Neural progenitor cell (in vitro differentiated cells): ENCODE measurements at regions not wholly inside any gene's neighbourhood (a gene's known extent, or its start where the extent isn't known, plus 50 kb on each side); places are given as distances from the start of the nearest gene placed in this dataset.
"Not testable (repeated sequence)": the region's sequence is repeated elsewhere in the genome, so short reads cannot be mapped to it uniquely, and the experiment has no call there.

Experiments
- DNase-seq: peaks from one replicate; pipeline ENCODE4 v3.0.0-alpha.2; 2016; ENCODE audit warnings: low spot score
- H2AFZ ChIP-seq: fragments of 200-600 bp; sonication (generic); replicated peaks from 2 replicates; pipeline ENCODE4 v1.6.1; 2016; ENCODE audit warnings: antibody characterized with exemption
- H3F3A ChIP-seq: fragments of 200-600 bp; sonication (generic); 2 replicates; pipeline ENCODE4 v1.6.1; 2016; ENCODE audit warnings: antibody characterized with exemption, low read depth
- H3K27ac ChIP-seq: fragments of 200-600 bp; sonication (generic); 2 replicates; pipeline ENCODE4 v1.5.1; 2016; ENCODE audit warnings: mild to moderate bottlenecking
- H3K27me3 ChIP-seq: fragments of 200-600 bp; sonication (generic); 2 replicates; pipeline ENCODE4 v1.6.1; 2016; ENCODE audit warnings: mild to moderate bottlenecking, moderate library complexity
- H3K36me3 ChIP-seq: fragments of 200-600 bp; sonication (generic); 2 replicates; pipeline ENCODE4 v1.5.1; 2016
- H3K4me1 ChIP-seq: fragments of 200-600 bp; sonication (generic); 2 replicates; pipeline ENCODE4 v1.6.1; 2016; ENCODE audit warnings: mixed run types
- H3K4me2 ChIP-seq: fragments of 200-600 bp; sonication (generic); 2 replicates; pipeline ENCODE4 v1.6.1; 2016
- H3K4me3 ChIP-seq: fragments of 200-600 bp; sonication (generic); 2 replicates; pipeline ENCODE4 v1.5.1; 2016
- H3K79me2 ChIP-seq: fragments of 200-600 bp; sonication (generic); 2 replicates; pipeline ENCODE4 v1.6.1; 2016; ENCODE audit warnings: low read depth
- H3K9ac ChIP-seq: fragments of 200-600 bp; sonication (generic); 2 replicates; pipeline ENCODE4 v1.6.1; 2016
- H3K9me3 ChIP-seq: fragments of 200-600 bp; sonication (generic); 2 replicates; pipeline ENCODE4 v1.5.1; 2016; ENCODE audit warnings: low read depth
- H4K20me1 ChIP-seq: fragments of 200-600 bp; sonication (generic); 2 replicates; pipeline ENCODE4 v1.6.1; 2016; ENCODE audit warnings: low read depth
- H3K27ac Mint-ChIP-seq: 3 replicates; pipeline ENCODE4 v1.8.0; 2021; ENCODE audit warnings: mixed read lengths
- H3K27me3 Mint-ChIP-seq: 2 replicates; pipeline ENCODE4 v1.8.0; 2022; ENCODE audit warnings: low read depth, mild to moderate bottlenecking, inconsistent platforms, moderate library complexity, mixed read lengths; ENCODE audit not compliant: insufficient read depth
- H3K36me3 Mint-ChIP-seq: 3 replicates; pipeline ENCODE4 v1.8.0; 2021; ENCODE audit warnings: mixed read lengths
- H3K4me1 Mint-ChIP-seq: 3 replicates; pipeline ENCODE4 v1.8.0; 2021; ENCODE audit warnings: mixed read lengths
- H3K4me3 Mint-ChIP-seq: 3 replicates; pipeline ENCODE4 v1.8.0; 2021; ENCODE audit warnings: mild to moderate bottlenecking, moderate library complexity, mixed read lengths
- H3K9me3 Mint-ChIP-seq: 3 replicates; pipeline ENCODE4 v1.8.0; 2020; ENCODE audit warnings: mixed read lengths
- CTCF ChIP-seq: fragments of 200-600 bp; sonication (generic); IDR thresholded peaks from 2 replicates; pipeline ENCODE4 v1.5.1; 2017; ENCODE audit warnings: antibody characterized with exemption, mild to moderate bottlenecking
- EZH2 ChIP-seq: fragments of 200-600 bp; sonication (generic); IDR thresholded peaks from 2 replicates; pipeline ENCODE4 v1.6.1; 2017; ENCODE audit warnings: antibody characterized with exemption, mild to moderate bottlenecking, moderate library complexity
- EZH2phosphoT487 ChIP-seq: fragments of 200-600 bp; sonication (generic); IDR thresholded peaks from 2 replicates; pipeline ENCODE4 v1.6.1; 2017; ENCODE audit warnings: antibody characterized with exemption

GRCh38 chr2:83967854-83968253 is 491.2 kb downstream of the SUCLG1 start:
- H3K4me1 Mint-ChIP-seq = no peaks in the 10 kb centered on the region
- Histone ChIP-seq H3K36me3 (no peaks in the 10 kb centered on the region), H3F3A (no peaks in the 10 kb centered on the region), H3K27ac (no peak overlapping the region), H3K79me2 (no peaks in the 10 kb centered on the region), H3K9me3 (no peaks in the 10 kb centered on the region), H4K20me1 (no peaks in the 10 kb centered on the region), H3K9ac (no peak overlapping the region), H3K4me2 (no peak overlapping the region), H3K27me3 (no peaks in the 10 kb centered on the region), H3K4me1 (no peaks in the 10 kb centered on the region), H3K4me3 (no peak overlapping the region), H2AFZ (no peak overlapping the region)
- H3K9me3 Mint-ChIP-seq = no peaks in the 10 kb centered on the region
- no peak overlapping the region for H3K4me3 Mint-ChIP-seq
- no peak overlapping the region for H3K27ac Mint-ChIP-seq
- DNase-seq = peak; percentile 18
- H3K36me3 Mint-ChIP-seq = no peaks in the 10 kb centered on the region
- H3K27me3 Mint-ChIP-seq = no peaks in the 10 kb centered on the region
- no peak for TF ChIP-seq EZH2
- peak; percentile 48 for TF ChIP-seq CTCF

- not testable (repeated sequence) for H4K20me1 ChIP-seq, H3K27me3 Mint-ChIP-seq, DNase-seq, H2AFZ ChIP-seq, H3K36me3 ChIP-seq, H3K36me3 Mint-ChIP-seq, H3K9me3 ChIP-seq, H3K4me1 Mint-ChIP-seq, H3K27me3 ChIP-seq, H3K27ac Mint-ChIP-seq, H3K9ac ChIP-seq, H3F3A ChIP-seq, H3K4me3 ChIP-seq, H3K27ac ChIP-seq, H3K79me2 ChIP-seq, H3K9me3 Mint-ChIP-seq, H3K4me1 ChIP-seq, H3K4me2 ChIP-seq, H3K4me3 Mint-ChIP-seq
Observed at GRCh38 chr2:83966946-83967345, 492.1 kb downstream of the SUCLG1 start.

- H3K4me3 Mint-ChIP-seq = no peak overlapping the region
- no peaks in the 10 kb centered on the region for H3K36me3 Mint-ChIP-seq
- Histone ChIP-seq H4K20me1 (no peaks in the 10 kb centered on the region), H2AFZ (no peak overlapping the region), H3K27ac (no peak overlapping the region), H3F3A (no peaks in the 10 kb centered on the region), H3K36me3 (no peaks in the 10 kb centered on the region), H3K4me2 (no peak overlapping the region), H3K27me3 (no peaks in the 10 kb centered on the region), H3K9ac (no peak overlapping the region), H3K4me1 (no peaks in the 10 kb centered on the region), H3K79me2 (no peaks in the 10 kb centered on the region), H3K9me3 (no peaks in the 10 kb centered on the region), H3K4me3 (no peak overlapping the region)
- no peaks in the 10 kb centered on the region for H3K27me3 Mint-ChIP-seq
- no peak overlapping the region for H3K27ac Mint-ChIP-seq
- DNase-seq = no peak
- TF ChIP-seq CTCF = no peak
- TF ChIP-seq EZH2phosphoT487 = no peak
- no peak for TF ChIP-seq EZH2
- no peaks in the 10 kb centered on the region for H3K4me1 Mint-ChIP-seq
- H3K9me3 Mint-ChIP-seq = no peaks in the 10 kb centered on the region
Observed at GRCh38 chr2:83961512-83961911, 497.6 kb downstream of the SUCLG1 start.

GRCh38 chr2:83960371-83960770 is 498.7 kb downstream of the SUCLG1 start:
- Mint-ChIP-seq H3K36me3 (no peaks in the 10 kb centered on the region), H3K27me3 (no peaks in the 10 kb centered on the region), H3K4me1 (no peaks in the 10 kb centered on the region), H3K27ac (no peak overlapping the region), H3K4me3 (no peak overlapping the region), H3K9me3 (no peaks in the 10 kb centered on the region)
- Histone ChIP-seq H2AFZ (no peak overlapping the region), H3K79me2 (no peaks in the 10 kb centered on the region), H4K20me1 (no peaks in the 10 kb centered on the region), H3K9me3 (no peaks in the 10 kb centered on the region), H3F3A (no peaks in the 10 kb centered on the region), H3K9ac (no peak overlapping the region), H3K27me3 (no peaks in the 10 kb centered on the region), H3K4me2 (no peak overlapping the region), H3K27ac (no peak overlapping the region), H3K4me1 (no peaks in the 10 kb centered on the region), H3K36me3 (no peaks in the 10 kb centered on the region), H3K4me3 (no peak overlapping the region)
- no peak for TF ChIP-seq EZH2phosphoT487
- no peak for TF ChIP-seq EZH2
- no peak for TF ChIP-seq CTCF
- no peak for DNase-seq
